ENCODE measurements at regions not wholly inside any gene's neighbourhood (a gene's known extent, or its start where the extent isn't known, plus 50 kb on each side); places are given as distances from the start of the nearest gene placed in this dataset.

DNA sequence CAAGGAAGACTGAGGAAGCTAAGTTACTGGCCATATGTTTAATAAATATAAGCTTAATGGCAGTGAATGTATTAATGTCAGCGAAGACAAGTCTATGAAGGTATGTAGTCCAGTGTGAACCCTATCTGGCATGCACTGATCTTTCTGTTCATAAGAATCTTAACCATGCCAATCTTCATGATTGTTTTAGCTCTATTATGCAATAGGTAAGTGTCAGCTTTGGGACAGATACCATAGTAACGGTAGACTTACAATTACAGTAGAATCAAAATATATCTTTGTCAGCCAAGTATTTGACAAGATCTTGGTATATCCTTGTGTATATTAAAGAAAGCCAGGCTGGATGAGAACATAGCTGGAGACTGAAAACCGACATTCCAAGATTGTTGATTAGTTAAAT, 428.5 kb downstream of the SPRY2 start:
- CTCF ChIA-PET = no interaction called here
- Mint-ChIP-seq H3K27ac (no peak overlapping the region), H3K27me3 (no peaks in the 10 kb centered on the region), H3K36me3 (ENCODE audit: low read depth) (no peaks in the 10 kb centered on the region), H3K9me3 (peaks cover 2% of the 10 kb centered on the region), H3K4me1 (no peaks in the 10 kb centered on the region), H3K4me3 (no peak overlapping the region)
- DNase-seq (no peak), ATAC-seq (ENCODE audit: low read depth) (no peak)
- POLR2A ChIA-PET = no interaction called here
- TF ChIP-seq, protein P1, sequence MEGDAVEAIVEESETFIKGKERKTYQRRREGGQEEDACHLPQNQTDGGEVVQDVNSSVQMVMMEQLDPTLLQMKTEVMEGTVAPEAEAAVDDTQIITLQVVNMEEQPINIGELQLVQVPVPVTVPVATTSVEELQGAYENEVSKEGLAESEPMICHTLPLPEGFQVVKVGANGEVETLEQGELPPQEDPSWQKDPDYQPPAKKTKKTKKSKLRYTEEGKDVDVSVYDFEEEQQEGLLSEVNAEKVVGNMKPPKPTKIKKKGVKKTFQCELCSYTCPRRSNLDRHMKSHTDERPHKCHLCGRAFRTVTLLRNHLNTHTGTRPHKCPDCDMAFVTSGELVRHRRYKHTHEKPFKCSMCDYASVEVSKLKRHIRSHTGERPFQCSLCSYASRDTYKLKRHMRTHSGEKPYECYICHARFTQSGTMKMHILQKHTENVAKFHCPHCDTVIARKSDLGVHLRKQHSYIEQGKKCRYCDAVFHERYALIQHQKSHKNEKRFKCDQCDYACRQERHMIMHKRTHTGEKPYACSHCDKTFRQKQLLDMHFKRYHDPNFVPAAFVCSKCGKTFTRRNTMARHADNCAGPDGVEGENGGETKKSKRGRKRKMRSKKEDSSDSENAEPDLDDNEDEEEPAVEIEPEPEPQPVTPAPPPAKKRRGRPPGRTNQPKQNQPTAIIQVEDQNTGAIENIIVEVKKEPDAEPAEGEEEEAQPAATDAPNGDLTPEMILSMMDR (IDR thresholded peaks at IDR 0.05) = no peak
- intact Hi-C loops (cut with micrococcal nuclease) = no loop called here

DNA sequence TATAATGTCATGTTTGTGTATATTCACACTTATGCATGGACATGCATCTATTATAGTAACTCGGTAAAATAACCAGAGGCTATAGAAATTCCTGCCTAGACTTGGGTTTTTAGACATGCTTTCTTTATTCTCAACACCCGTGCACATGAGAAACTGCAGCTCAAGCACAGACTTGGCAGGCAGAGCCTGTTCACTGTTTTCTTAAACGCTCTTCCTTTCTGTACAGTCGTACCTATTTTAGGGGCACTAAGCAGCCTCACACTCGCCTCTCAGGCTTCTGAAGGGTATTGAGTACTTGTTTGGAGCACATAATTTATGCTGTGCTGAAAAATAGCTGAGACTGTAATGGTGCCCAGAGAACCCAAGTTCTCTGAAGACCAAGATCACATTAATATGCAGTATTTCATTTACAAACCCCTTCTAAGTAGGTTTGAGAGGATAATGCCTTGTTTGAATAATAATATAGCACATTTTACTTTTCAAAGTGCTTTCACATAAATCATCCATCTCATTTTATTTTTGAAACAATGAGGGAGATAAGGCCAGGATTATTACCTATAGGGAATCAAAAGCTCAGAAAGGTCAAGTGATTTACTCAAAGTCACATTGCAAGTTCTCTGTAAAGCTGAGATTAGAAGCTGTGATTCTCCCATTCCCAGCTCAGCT, 429.9 kb downstream of the SPRY2 start:
- CTCF ChIA-PET = no interaction called here
- H3K27me3 Mint-ChIP-seq = no peaks in the 10 kb centered on the region
- H3K36me3 Mint-ChIP-seq (ENCODE audit: low read depth) = no peaks in the 10 kb centered on the region
- TF ChIP-seq, protein P1 (IDR thresholded peaks at IDR 0.05) = no peak
- no peak overlapping the region for H3K4me3 Mint-ChIP-seq
- ATAC-seq (ENCODE audit: low read depth) (no peak), DNase-seq (no peak)
- H3K4me1 Mint-ChIP-seq = no peaks in the 10 kb centered on the region
- no peak overlapping the region for H3K27ac Mint-ChIP-seq
- peaks cover 4% of the 10 kb centered on the region for H3K9me3 Mint-ChIP-seq
- intact Hi-C loops (cut with micrococcal nuclease) = no loop called here
- POLR2A ChIA-PET = no interaction called here

GRCh38 chr13:79909644-79910043, 428.7 kb downstream of the NDFIP2 start:
- TF ChIP-seq, protein P1 (IDR thresholded peaks at IDR 0.05) = no peak
- POLR2A ChIA-PET = no interaction called here
- ATAC-seq (ENCODE audit: low read depth) = no peak
- no peaks in the 10 kb centered on the region for H3K4me1 Mint-ChIP-seq
- H3K9me3 Mint-ChIP-seq = peaks cover 4% of the 10 kb centered on the region
- H3K27ac Mint-ChIP-seq = no peak overlapping the region
- no peak overlapping the region for H3K4me3 Mint-ChIP-seq
- H3K36me3 Mint-ChIP-seq (ENCODE audit: low read depth) = no peaks in the 10 kb centered on the region
- H3K27me3 Mint-ChIP-seq = no peaks in the 10 kb centered on the region
- intact Hi-C loops (cut with micrococcal nuclease) = no loop called here
- CTCF ChIA-PET = no interaction called here
- DNase-seq = no peak

GRCh38 chr13:79908381-79908780, 427.4 kb downstream of the NDFIP2 start:
- no peak for DNase-seq
- peaks cover 4% of the 10 kb centered on the region for H3K9me3 Mint-ChIP-seq
- no peaks in the 10 kb centered on the region for H3K4me1 Mint-ChIP-seq
- ChIA-PET CTCF (no interaction called here), POLR2A (no interaction called here)
- intact Hi-C loops (cut with micrococcal nuclease) = no loop called here
- TF ChIP-seq, protein P1 (IDR thresholded peaks at IDR 0.05) = no peak
- no peak for ATAC-seq (ENCODE audit: low read depth)
- no peak overlapping the region for H3K27ac Mint-ChIP-seq
- H3K4me3 Mint-ChIP-seq = no peak overlapping the region
- no peaks in the 10 kb centered on the region for H3K27me3 Mint-ChIP-seq
- H3K36me3 Mint-ChIP-seq (ENCODE audit: low read depth) = no peaks in the 10 kb centered on the region

DNA sequence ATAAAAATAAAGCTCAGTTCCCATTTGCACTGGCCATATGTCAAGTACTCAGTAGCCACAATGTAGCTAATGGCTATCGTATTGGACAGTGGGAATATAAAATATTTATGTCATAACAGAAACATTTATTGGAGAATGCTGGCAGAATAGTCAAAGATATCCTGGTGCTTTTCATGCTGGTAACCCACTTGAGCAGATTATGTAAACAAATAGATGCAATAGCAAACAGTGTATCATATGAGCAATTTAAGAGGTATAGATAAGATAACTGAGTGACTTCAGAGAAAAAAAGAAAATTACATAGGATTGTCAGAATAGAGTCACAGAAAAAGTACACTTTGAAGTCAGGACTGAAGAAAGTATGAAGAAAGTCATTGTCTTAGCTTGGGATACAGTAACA, 426.6 kb downstream of the NDFIP2 start:
- no peaks in the 10 kb centered on the region for H3K4me1 Mint-ChIP-seq
- no peak overlapping the region for H3K27ac Mint-ChIP-seq
- DNase-seq (no peak), ATAC-seq (ENCODE audit: low read depth) (no peak)
- POLR2A ChIA-PET = no interaction called here
- TF ChIP-seq, protein P1 (IDR thresholded peaks at IDR 0.05) = no peak
- intact Hi-C loops (cut with micrococcal nuclease) = no loop called here
- H3K36me3 Mint-ChIP-seq (ENCODE audit: low read depth) = no peaks in the 10 kb centered on the region
- no peak overlapping the region for H3K4me3 Mint-ChIP-seq
- CTCF ChIA-PET = no interaction called here
- H3K9me3 Mint-ChIP-seq = peaks cover 4% of the 10 kb centered on the region
- no peaks in the 10 kb centered on the region for H3K27me3 Mint-ChIP-seq
